SK-N-SH (cell line): ENCODE measurements at regions not wholly inside any gene's neighbourhood (a gene's known extent, or its start where the extent isn't known, plus 50 kb on each side); places are given as distances from the start of the nearest gene placed in this dataset.

ENCODE experiments used
- CTCF ChIA-PET: fragments of 300-600, 350-600 bp; formaldehyde crosslinking; extraction: SDS; loops from one replicate; lab custom pipeline; 2021; lab: Yijun Ruan, JAX
- POLR2A ChIA-PET: fragments of 350-600 bp; sonication (Branson Sonifier 250); formaldehyde crosslinking; extraction: SDS; loops from one replicate; lab custom pipeline; 2020; ENCODE audit warnings: antibody characterized with exemption, inconsistent platforms; lab: Yijun Ruan, JAX
- DNase-seq: peaks from one replicate; pipeline ENCODE4 v3.0.0; 2012
- H2AFZ ChIP-seq: fragments of 200-600 bp; sonication (generic); 2 replicates; pipeline ENCODE4 v1.8.1; 2016; ENCODE audit warnings: antibody characterized with exemption, mild to moderate bottlenecking, low read depth
- H3F3A ChIP-seq: fragments of 200-600 bp; sonication (generic); replicated peaks from 2 replicates; pipeline ENCODE3; 2016; ENCODE audit warnings: antibody characterized with exemption, mild to moderate bottlenecking; ENCODE audit not compliant: insufficient read depth
- H3K27ac ChIP-seq, 2 experiments: fragments of 200-500 bp in 1 of 2; fragments of 200-600 bp in 1 of 2; sonication (Bioruptor generic) in 1 of 2; sonication (generic), shearing (Covaris generic) in 1 of 2; 2 replicates each; pipeline versions ENCODE4 v1.5.1 to v1.6.1; 2014 to 2016; ENCODE audit warnings: low read depth in 2 of 2, inconsistent platforms in 1 of 2, low read length in 1 of 2, mild to moderate bottlenecking in 1 of 2, mixed read lengths in 1 of 2
- H3K27me3 ChIP-seq: fragments of 200-600 bp; sonication (generic), shearing (Covaris generic); 2 replicates; pipeline ENCODE4 v1.6.1; 2016; ENCODE audit warnings: mixed run types; ENCODE audit not compliant: insufficient read depth
- H3K36me3 ChIP-seq, 2 experiments: fragments of 200-500 bp in 1 of 2; fragments of 200-600 bp in 1 of 2; sonication (Bioruptor generic) in 1 of 2; sonication (generic) in 1 of 2; replicated peaks in 1 of 2; 2 replicates each; pipeline versions ENCODE3 to v1.5.1; 2014 to 2016; ENCODE audit warnings: low read length in 1 of 2, mild to moderate bottlenecking in 1 of 2; ENCODE audit not compliant: insufficient read depth in 2 of 2, control insufficient read depth in 1 of 2
- H3K4me1 ChIP-seq, 2 experiments: fragments of 200-500 bp in 1 of 2; fragments of 200-600 bp in 1 of 2; sonication (Bioruptor generic) in 1 of 2; sonication (generic), shearing (Covaris generic) in 1 of 2; 2 replicates each; pipeline versions ENCODE4 v1.5.1 to v1.6.1; 2014 to 2016; ENCODE audit warnings: low read depth in 1 of 2, low read length in 1 of 2, mixed run types in 1 of 2; ENCODE audit not compliant: insufficient read depth in 2 of 2, control insufficient read depth in 1 of 2
- H3K4me2 ChIP-seq: fragments of 200-600 bp; sonication (generic), shearing (Covaris generic); 2 replicates; pipeline ENCODE4 v1.6.1; 2017; ENCODE audit warnings: mixed run types
- H3K4me3 ChIP-seq, 2 experiments: fragments of 200-500 bp in 1 of 2; fragments of 200-600 bp in 1 of 2; sonication (Bioruptor generic) in 1 of 2; sonication (generic), shearing (Covaris generic) in 1 of 2; 2 replicates each; pipeline versions ENCODE4 v1.5.1 to v1.8.1; 2014 to 2016; ENCODE audit warnings: low read depth in 2 of 2, inconsistent platforms in 1 of 2, low read length in 1 of 2, mild to moderate bottlenecking in 1 of 2, mixed read lengths in 1 of 2, moderate library complexity in 1 of 2
- H3K79me2 ChIP-seq: fragments of 200-600 bp; sonication (generic); 2 replicates; pipeline ENCODE4 v1.8.1; 2017; ENCODE audit warnings: mild to moderate bottlenecking; ENCODE audit not compliant: insufficient read depth
- H3K9ac ChIP-seq: fragments of 200-600 bp; sonication (generic); 2 replicates; pipeline ENCODE4 v1.6.1; 2017; ENCODE audit warnings: mixed run types
- H3K9me2 ChIP-seq: fragments of 200-600 bp; sonication (generic); 2 replicates; pipeline ENCODE4 v1.6.1; 2017; ENCODE audit warnings: mixed run types
- H3K9me3 ChIP-seq: fragments of 200-600 bp; sonication (generic); 2 replicates; pipeline ENCODE4 v1.6.1; 2017; ENCODE audit warnings: mixed run types, mild to moderate bottlenecking, moderate library complexity
- H4K20me1 ChIP-seq: fragments of 200-600 bp; sonication (generic); 2 replicates; pipeline ENCODE4 v1.6.1; 2017; ENCODE audit warnings: mild to moderate bottlenecking, mixed run types; ENCODE audit not compliant: insufficient read depth
- CHD2 ChIP-seq: fragments of 150-350 bp; IDR thresholded peaks from 2 replicates; pipeline ENCODE4 v1.6.1; 2018; ENCODE audit warnings: low read length; ENCODE audit not compliant: partially characterized antibody
- EP300 ChIP-seq, 2 experiments: IDR thresholded peaks; 2 replicates each; pipeline versions ENCODE4 v1.4.0 to v1.6.1; 2012; ENCODE audit warnings: borderline replicate concordance in 1 of 2, low read depth in 1 of 2, low read length in 1 of 2
- FOXJ3 ChIP-seq: sonication (generic); formaldehyde crosslinking; IDR thresholded peaks from 2 replicates; pipeline ENCODE4 v1.5.1; 2020; ENCODE audit warnings: mild to moderate bottlenecking, missing genetic modification reagents
- GATA2 ChIP-seq: sonication (generic); formaldehyde crosslinking; IDR thresholded peaks from 2 replicates; pipeline ENCODE4 v1.5.0; 2020; ENCODE audit warnings: mild to moderate bottlenecking, missing genetic modification reagents
- MAX ChIP-seq: IDR thresholded peaks from 2 replicates; pipeline ENCODE4 v1.4.0; 2012; ENCODE audit warnings: low read depth
- MXI1 ChIP-seq: IDR thresholded peaks from 2 replicates; pipeline ENCODE4 v1.6.1; 2012; ENCODE audit warnings: mild to moderate bottlenecking, low read depth, low read length, improper control_type of control experiment
- NRF1 ChIP-seq: IDR thresholded peaks from 2 replicates; pipeline ENCODE4 v1.6.1; 2012; ENCODE audit warnings: low read depth, mild to moderate bottlenecking, low read length
- POLR2AphosphoS5 ChIP-seq: IDR thresholded peaks from 2 replicates; pipeline ENCODE4 v1.6.1; 2012; ENCODE audit warnings: low read depth, low read length
- RAD21 ChIP-seq: IDR thresholded peaks from 2 replicates; pipeline ENCODE4 v1.6.1; 2012; ENCODE audit warnings: mild to moderate bottlenecking, low read length
- SIN3A ChIP-seq: IDR thresholded peaks from 2 replicates; pipeline ENCODE4 v1.6.1; 2012; ENCODE audit warnings: low read depth, mild to moderate bottlenecking, low read length, moderate library complexity, borderline replicate concordance
- TAF1 ChIP-seq: IDR thresholded peaks from 2 replicates; pipeline ENCODE4 v1.6.1; 2012; ENCODE audit warnings: low read depth, mild to moderate bottlenecking, low read length, moderate library complexity, borderline replicate concordance
- WGBS: methylation state at CpG from one replicate; pipeline ENCODE4 v1.1.6; 2017; ENCODE audit warnings: low lambda C conversion rate; 5-methylcytosine and 5-hydroxymethylcytosine counted together
- TF ChIP-seq, protein P1 (sequence below): IDR thresholded peaks from 2 replicates; pipeline ENCODE4 v1.4.0; 2012; ENCODE audit warnings: low read depth, borderline replicate concordance
- TF ChIP-seq, protein P2 (sequence below): fragments of 200-600 bp; sonication (generic); IDR thresholded peaks from 2 replicates; pipeline ENCODE4 v1.6.1; 2017; ENCODE audit warnings: antibody characterized with exemption, mild to moderate bottlenecking, moderate library complexity
- TF ChIP-seq, protein P3 (sequence below): IDR thresholded peaks from 2 replicates; pipeline ENCODE4; 2012
- TF ChIP-seq, protein P4 (sequence below): IDR thresholded peaks from 2 replicates; pipeline ENCODE4 v1.6.1; 2012; ENCODE audit warnings: mild to moderate bottlenecking, low read depth, low read length, moderate library complexity

DNA sequence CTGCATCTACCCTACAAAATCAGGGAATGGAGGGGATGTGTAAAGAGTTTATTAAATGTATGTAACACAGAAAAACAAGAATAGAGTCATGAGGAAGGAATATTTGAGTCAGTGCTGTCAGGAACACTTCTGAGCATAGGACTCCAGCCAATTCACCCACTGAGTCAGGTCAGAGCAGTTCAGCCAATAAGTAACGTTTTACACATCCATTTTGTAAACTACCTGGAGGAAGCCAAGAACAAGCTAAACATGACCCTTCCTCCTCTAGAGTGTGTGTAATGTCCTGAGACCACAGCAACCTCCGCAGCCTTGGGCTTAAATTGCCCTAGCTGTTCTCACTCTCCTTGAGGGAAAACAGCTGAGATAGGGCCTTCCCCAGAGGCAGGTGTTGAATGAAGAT, 691.5 kb upstream of the LRRN3 start:
- ChIA-PET POLR2A (no interaction called here), CTCF (interaction anchor here (1.3 kb wide), 1 partner anchor 10 kb away, joined by 4 read pairs; no protein-coding TSS in a partner anchor)
- no peaks in the 10 kb centered on the region for H3K27me3 ChIP-seq
- H4K20me1 ChIP-seq, result no peaks in the 10 kb centered on the region
- no peaks in the 10 kb centered on the region for H3K79me2 ChIP-seq
- 28% methylated on average over 2 of the region's 2 CpGs for WGBS
- H3F3A ChIP-seq, result no peaks in the 10 kb centered on the region
- no peaks in the 10 kb centered on the region for H3K4me1 ChIP-seq
- no peak overlapping the region for H3K4me3 ChIP-seq
- no peak for DNase-seq
- no peak overlapping the region for H3K9ac ChIP-seq
- no peaks in the 10 kb centered on the region for H3K9me2 ChIP-seq
- TF ChIP-seq GATA2 (CRISPR knock-in tag) (no peak), MAX (no peak), POLR2AphosphoS5 (no peak), FOXJ3 (CRISPR knock-in tag) (no peak), RAD21 (no peak), MXI1 (no peak)
- TF ChIP-seq, protein P1, sequence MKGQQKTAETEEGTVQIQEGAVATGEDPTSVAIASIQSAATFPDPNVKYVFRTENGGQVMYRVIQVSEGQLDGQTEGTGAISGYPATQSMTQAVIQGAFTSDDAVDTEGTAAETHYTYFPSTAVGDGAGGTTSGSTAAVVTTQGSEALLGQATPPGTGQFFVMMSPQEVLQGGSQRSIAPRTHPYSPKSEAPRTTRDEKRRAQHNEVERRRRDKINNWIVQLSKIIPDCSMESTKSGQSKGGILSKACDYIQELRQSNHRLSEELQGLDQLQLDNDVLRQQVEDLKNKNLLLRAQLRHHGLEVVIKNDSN, result no peak
- TF ChIP-seq, protein P2, sequence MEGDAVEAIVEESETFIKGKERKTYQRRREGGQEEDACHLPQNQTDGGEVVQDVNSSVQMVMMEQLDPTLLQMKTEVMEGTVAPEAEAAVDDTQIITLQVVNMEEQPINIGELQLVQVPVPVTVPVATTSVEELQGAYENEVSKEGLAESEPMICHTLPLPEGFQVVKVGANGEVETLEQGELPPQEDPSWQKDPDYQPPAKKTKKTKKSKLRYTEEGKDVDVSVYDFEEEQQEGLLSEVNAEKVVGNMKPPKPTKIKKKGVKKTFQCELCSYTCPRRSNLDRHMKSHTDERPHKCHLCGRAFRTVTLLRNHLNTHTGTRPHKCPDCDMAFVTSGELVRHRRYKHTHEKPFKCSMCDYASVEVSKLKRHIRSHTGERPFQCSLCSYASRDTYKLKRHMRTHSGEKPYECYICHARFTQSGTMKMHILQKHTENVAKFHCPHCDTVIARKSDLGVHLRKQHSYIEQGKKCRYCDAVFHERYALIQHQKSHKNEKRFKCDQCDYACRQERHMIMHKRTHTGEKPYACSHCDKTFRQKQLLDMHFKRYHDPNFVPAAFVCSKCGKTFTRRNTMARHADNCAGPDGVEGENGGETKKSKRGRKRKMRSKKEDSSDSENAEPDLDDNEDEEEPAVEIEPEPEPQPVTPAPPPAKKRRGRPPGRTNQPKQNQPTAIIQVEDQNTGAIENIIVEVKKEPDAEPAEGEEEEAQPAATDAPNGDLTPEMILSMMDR, result no peak
- TF ChIP-seq, protein P3, sequence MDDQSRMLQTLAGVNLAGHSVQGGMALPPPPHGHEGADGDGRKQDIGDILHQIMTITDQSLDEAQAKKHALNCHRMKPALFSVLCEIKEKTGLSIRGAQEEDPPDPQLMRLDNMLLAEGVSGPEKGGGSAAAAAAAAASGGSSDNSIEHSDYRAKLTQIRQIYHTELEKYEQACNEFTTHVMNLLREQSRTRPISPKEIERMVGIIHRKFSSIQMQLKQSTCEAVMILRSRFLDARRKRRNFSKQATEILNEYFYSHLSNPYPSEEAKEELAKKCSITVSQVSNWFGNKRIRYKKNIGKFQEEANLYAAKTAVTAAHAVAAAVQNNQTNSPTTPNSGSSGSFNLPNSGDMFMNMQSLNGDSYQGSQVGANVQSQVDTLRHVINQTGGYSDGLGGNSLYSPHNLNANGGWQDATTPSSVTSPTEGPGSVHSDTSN, result no peak
- H2AFZ ChIP-seq, result no peak overlapping the region
- no peak overlapping the region for H3K4me2 ChIP-seq
- H3K36me3 ChIP-seq, result no peaks in the 10 kb centered on the region
- no peak overlapping the region for H3K27ac ChIP-seq
- H3K9me3 ChIP-seq, result no peaks in the 10 kb centered on the region; the same call in 1 of the 2 replicates

DNA sequence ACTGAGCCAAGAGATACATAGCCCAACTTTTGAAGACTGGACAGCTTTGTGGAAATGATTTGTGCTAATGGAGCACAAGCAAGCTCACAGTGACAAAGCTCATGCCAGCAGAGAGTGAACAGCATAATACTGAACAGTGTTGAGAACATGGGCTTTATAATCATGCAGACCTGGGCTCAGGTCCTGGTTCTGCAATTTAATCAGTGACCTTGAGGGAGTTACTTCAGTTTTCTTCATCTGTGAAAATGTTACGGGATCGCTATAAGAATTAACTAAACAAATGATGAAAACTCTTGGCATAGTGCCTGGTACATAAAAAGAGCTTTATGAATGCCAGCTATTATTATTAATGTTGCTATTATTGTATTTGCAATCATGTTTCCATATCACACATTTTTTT, 690.5 kb upstream of the LRRN3 start:
- H3K79me2 ChIP-seq, result no peaks in the 10 kb centered on the region
- no peak overlapping the region for H3K4me3 ChIP-seq
- ChIA-PET POLR2A (no interaction called here), CTCF (interaction anchor here (1.3 kb wide), 1 partner anchor 11 kb away, joined by 4 read pairs; no protein-coding TSS in a partner anchor)
- no peaks in the 10 kb centered on the region; the same call in 1 of the 2 replicates for H3K9me3 ChIP-seq
- WGBS, result 79% methylated on average over 2 of the region's 2 CpGs
- DNase-seq, result no peak
- H3K9ac ChIP-seq, result no peak overlapping the region
- no peaks in the 10 kb centered on the region for H3K36me3 ChIP-seq
- no peaks in the 10 kb centered on the region for H3K27me3 ChIP-seq
- no peaks in the 10 kb centered on the region for H3K4me1 ChIP-seq
- no peaks in the 10 kb centered on the region for H3F3A ChIP-seq
- TF ChIP-seq, protein P4, sequence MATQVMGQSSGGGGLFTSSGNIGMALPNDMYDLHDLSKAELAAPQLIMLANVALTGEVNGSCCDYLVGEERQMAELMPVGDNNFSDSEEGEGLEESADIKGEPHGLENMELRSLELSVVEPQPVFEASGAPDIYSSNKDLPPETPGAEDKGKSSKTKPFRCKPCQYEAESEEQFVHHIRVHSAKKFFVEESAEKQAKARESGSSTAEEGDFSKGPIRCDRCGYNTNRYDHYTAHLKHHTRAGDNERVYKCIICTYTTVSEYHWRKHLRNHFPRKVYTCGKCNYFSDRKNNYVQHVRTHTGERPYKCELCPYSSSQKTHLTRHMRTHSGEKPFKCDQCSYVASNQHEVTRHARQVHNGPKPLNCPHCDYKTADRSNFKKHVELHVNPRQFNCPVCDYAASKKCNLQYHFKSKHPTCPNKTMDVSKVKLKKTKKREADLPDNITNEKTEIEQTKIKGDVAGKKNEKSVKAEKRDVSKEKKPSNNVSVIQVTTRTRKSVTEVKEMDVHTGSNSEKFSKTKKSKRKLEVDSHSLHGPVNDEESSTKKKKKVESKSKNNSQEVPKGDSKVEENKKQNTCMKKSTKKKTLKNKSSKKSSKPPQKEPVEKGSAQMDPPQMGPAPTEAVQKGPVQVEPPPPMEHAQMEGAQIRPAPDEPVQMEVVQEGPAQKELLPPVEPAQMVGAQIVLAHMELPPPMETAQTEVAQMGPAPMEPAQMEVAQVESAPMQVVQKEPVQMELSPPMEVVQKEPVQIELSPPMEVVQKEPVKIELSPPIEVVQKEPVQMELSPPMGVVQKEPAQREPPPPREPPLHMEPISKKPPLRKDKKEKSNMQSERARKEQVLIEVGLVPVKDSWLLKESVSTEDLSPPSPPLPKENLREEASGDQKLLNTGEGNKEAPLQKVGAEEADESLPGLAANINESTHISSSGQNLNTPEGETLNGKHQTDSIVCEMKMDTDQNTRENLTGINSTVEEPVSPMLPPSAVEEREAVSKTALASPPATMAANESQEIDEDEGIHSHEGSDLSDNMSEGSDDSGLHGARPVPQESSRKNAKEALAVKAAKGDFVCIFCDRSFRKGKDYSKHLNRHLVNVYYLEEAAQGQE, result no peak
- TF ChIP-seq, protein P2, result no peak
- TF ChIP-seq EP300 (IDR thresholded peaks at IDR 0.05; ENCODE audit: borderline replicate concordance in 1 of 2, low read depth in 1 of 2, low read length in 1 of 2), result no peak
- no peak for TF ChIP-seq TAF1
- TF ChIP-seq SIN3A, result no peak
- no peak for TF ChIP-seq NRF1
- TF ChIP-seq CHD2, result no peak
- no peak overlapping the region for H2AFZ ChIP-seq
- H3K4me2 ChIP-seq, result no peak overlapping the region
- H3K9me2 ChIP-seq, result no peaks in the 10 kb centered on the region
- H4K20me1 ChIP-seq, result no peaks in the 10 kb centered on the region
- H3K27ac ChIP-seq, result no peak overlapping the region
